DMS79 (cell line): ENCODE measurements at regions not wholly inside any gene's neighbourhood (a gene's known extent, or its start where the extent isn't known, plus 50 kb on each side); places are given as distances from the start of the nearest gene placed in this dataset.

Source experiments
- DNase-seq: peaks from one replicate; lab custom pipeline; 2025; lab: John Stamatoyannopoulos, UW

GRCh38 chr7:16001477-16001876, 315.0 kb upstream of the MEOX2 start:
- no peak for DNase-seq

GRCh38 chr7:15998617-15999016, 312.1 kb upstream of the MEOX2 start:
- no peak for DNase-seq

- DNase-seq = no peak
Observed at GRCh38 chr7:15995027-15995426, 308.5 kb upstream of the MEOX2 start.

- no peak for DNase-seq
Observed at GRCh38 chr7:15989194-15989593, 302.7 kb upstream of the MEOX2 start.

- DNase-seq = no peak
Observed at GRCh38 chr7:15985587-15986384, 299.3 kb upstream of the MEOX2 start.

GRCh38 chr7:15977663-15978062, 291.2 kb upstream of the MEOX2 start:
- DNase-seq = no peak

GRCh38 chr7:15972862-15973275, 286.4 kb upstream of the MEOX2 start:
- no peak for DNase-seq

GRCh38 chr7:15967551-15967950, 281.1 kb upstream of the MEOX2 start:
- no peak for DNase-seq

- no peak for DNase-seq
Observed at GRCh38 chr7:15967121-15967520, 280.6 kb upstream of the MEOX2 start.

- no peak for DNase-seq
Observed at GRCh38 chr7:15963206-15963605, 276.7 kb upstream of the MEOX2 start.

- DNase-seq = no peak
Observed at GRCh38 chr7:15954671-15955354, 268.3 kb upstream of the MEOX2 start.

- no peak for DNase-seq
Observed at GRCh38 chr7:15950299-15950698, 263.8 kb upstream of the MEOX2 start.

GRCh38 chr7:15947754-15948153, 261.3 kb upstream of the MEOX2 start:
- no peak for DNase-seq

GRCh38 chr7:15938115-15938514, 251.6 kb upstream of the MEOX2 start:
- no peak for DNase-seq

GRCh38 chr7:15937571-15937970, 251.1 kb upstream of the MEOX2 start:
- DNase-seq = no peak

GRCh38 chr7:15936991-15937390, 250.5 kb upstream of the MEOX2 start:
- DNase-seq = no peak

GRCh38 chr7:15932318-15932717, 245.8 kb upstream of the MEOX2 start:
- no peak for DNase-seq

- no peak for DNase-seq
Observed at GRCh38 chr7:15929411-15929810, 242.9 kb upstream of the MEOX2 start.

GRCh38 chr7:15925608-15926007, 239.1 kb upstream of the MEOX2 start:
- no peak for DNase-seq

GRCh38 chr7:15924910-15925309, 238.4 kb upstream of the MEOX2 start:
- DNase-seq = no peak

GRCh38 chr7:15922002-15922401, 235.5 kb upstream of the MEOX2 start:
- DNase-seq = no peak

- DNase-seq = no peak
Observed at GRCh38 chr7:15921576-15921975, 235.1 kb upstream of the MEOX2 start.

GRCh38 chr7:15920953-15921352, 234.5 kb upstream of the MEOX2 start:
- DNase-seq = no peak
